ENCODE measurements at regions not wholly inside any gene's neighbourhood (a gene's known extent, or its start where the extent isn't known, plus 50 kb on each side); places are given as distances from the start of the nearest gene placed in this dataset.

DNA sequence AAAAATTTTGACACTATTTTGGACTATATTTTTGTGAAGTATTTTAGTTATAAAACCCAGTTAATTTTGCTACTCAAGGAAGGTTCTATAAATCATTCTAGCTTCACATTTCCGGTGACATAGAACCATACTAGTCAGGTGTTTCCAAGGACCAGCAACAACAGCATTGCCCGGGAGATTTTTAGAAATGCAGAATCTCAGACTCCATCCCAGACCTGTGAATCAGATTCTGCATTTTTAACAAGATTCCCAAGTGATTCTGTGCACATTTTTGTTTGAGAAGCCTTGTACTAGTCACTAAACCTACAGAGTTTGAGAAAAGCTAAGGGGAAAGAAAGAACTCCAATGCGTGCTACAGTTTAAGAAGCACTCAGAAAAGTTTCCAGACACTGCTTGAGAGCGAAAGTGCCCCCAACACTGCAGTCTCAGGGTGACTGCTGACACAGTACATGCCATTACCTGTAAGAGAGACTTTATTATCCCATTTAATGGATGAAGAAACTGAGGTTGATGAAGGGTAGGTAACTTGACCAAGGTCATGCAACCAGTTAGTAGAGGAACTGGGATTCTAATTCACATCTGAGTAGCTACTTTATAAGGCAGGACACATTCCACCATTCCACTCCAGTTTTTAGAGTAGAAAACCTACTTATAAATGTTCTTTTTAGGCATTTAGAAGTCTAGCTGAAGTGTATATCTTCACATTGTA, 49.7 kb upstream of the USP3 start:
- DNase-seq (ENCODE audit: extremely low read depth in 1 of 2, low read depth in 1 of 2), result no peak
